Activated CD8-positive, alpha-beta memory T cell treated with anti-CD3 and anti-CD28 coated beads, Interleukin-2, amount 50 U/mL, for 4 hours (primary cell): ENCODE measurements at regions not wholly inside any gene's neighbourhood (a gene's known extent, or its start where the extent isn't known, plus 50 kb on each side); places are given as distances from the start of the nearest gene placed in this dataset.

ENCODE experiments used
- DNase-seq: peaks from one replicate; pipeline ENCODE4 v3.0.0-alpha.2; 2020

- DNase-seq: no peak
Measured at GRCh38 chr9:16161483-16161882, 608.6 kb downstream of the CCDC171 start.

- no peak for DNase-seq
Measured at GRCh38 chr9:16170119-16170518, 617.3 kb downstream of the CCDC171 start.

- no peak for DNase-seq
Measured at GRCh38 chr9:16171911-16172310, 619.1 kb downstream of the CCDC171 start.

- no peak for DNase-seq
Measured at GRCh38 chr9:16172796-16173195, 620.0 kb downstream of the CCDC171 start.

GRCh38 chr9:16174915-16175314 is 622.1 kb downstream of the CCDC171 start:
- no peak for DNase-seq

GRCh38 chr9:16175461-16175860 is 622.6 kb downstream of the CCDC171 start:
- no peak for DNase-seq

GRCh38 chr9:16178294-16178693 is 625.5 kb downstream of the CCDC171 start:
- DNase-seq: no peak

GRCh38 chr9:16179566-16179965 is 626.7 kb downstream of the CCDC171 start:
- peak; percentile 24 for DNase-seq

GRCh38 chr9:16180091-16180490 is 627.2 kb downstream of the CCDC171 start:
- DNase-seq: no peak

- DNase-seq: no peak
Measured at GRCh38 chr9:16180546-16180945, 627.7 kb downstream of the CCDC171 start.

- no peak for DNase-seq
Measured at GRCh38 chr9:16181539-16181938, 628.7 kb downstream of the CCDC171 start.

- no peak for DNase-seq
Measured at GRCh38 chr9:16182784-16183183, 629.9 kb downstream of the CCDC171 start.

- DNase-seq: no peak
Measured at GRCh38 chr9:16184964-16185646, 632.3 kb downstream of the CCDC171 start.

GRCh38 chr9:16191191-16191590 is 638.3 kb downstream of the CCDC171 start:
- DNase-seq: no peak

GRCh38 chr9:16191691-16192402 is 639.0 kb downstream of the CCDC171 start:
- peak; percentile 29 for DNase-seq

GRCh38 chr9:16192403-16193017 is 639.7 kb downstream of the CCDC171 start:
- no peak for DNase-seq

GRCh38 chr9:16193066-16193465 is 640.2 kb downstream of the CCDC171 start:
- no peak for DNase-seq

- no peak for DNase-seq
Measured at GRCh38 chr9:16196206-16196605, 643.4 kb downstream of the CCDC171 start.

GRCh38 chr9:16197578-16198370 is 644.9 kb downstream of the CCDC171 start:
- DNase-seq: no peak

- no peak for DNase-seq
Measured at GRCh38 chr9:16198996-16199395, 646.2 kb downstream of the CCDC171 start.

- no peak for DNase-seq
Measured at GRCh38 chr9:16202221-16202620, 649.4 kb downstream of the CCDC171 start.

- no peak for DNase-seq
Measured at GRCh38 chr9:16202914-16203728, 650.3 kb downstream of the CCDC171 start.
